ENCODE measurements at regions not wholly inside any gene's neighbourhood (a gene's known extent, or its start where the extent isn't known, plus 50 kb on each side); places are given as distances from the start of the nearest gene placed in this dataset.
A peak's percentile ranks its signal among the peaks of the same experiment; 100 is the strongest.

DNA sequence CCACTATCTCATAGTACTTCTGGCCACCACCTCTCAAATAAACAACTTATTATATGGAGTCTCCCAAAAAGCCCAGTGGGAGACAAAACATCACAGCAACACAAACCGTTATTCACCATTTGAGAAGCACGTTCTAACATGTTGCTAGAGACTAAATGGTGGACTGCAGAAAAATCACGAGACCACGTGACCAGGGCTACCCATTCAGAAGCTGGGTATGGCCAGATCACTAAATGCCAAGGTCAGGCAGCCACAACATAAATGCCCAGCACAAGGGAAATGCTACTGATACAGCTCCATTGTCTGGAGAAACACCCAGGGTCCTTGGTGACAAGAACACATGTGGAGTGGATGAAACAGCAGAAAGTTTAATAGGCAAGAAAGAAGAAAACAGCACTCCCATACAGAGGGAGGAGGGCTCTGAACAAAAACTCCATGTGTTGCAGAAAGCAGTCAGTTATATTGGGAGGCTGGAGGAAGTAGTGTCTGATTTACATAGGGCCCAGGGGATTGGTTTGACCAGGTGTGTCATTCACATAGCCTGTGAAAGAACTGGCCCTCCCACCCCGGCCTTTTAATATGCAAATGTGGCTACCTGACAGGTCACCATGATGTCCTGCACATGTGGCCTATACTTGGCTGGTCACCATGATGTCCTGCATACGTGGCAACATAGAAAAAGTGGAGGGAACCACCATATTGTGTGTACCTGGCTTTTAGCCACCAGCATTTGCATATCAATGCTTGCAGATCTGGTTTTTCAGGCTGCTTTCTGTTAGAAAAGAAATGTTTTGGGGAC lies 97.2 kb downstream of the TRIM36 start:
- no peak for DNase-seq
- H3K9me3 ChIP-seq = no peaks in the 10 kb centered on the region
- intact Hi-C loops (cut with DNase I) = loop anchor here in 1 of 10 donors (10.0 kb wide), 1 partner anchor 1398 kb away; no protein-coding TSS in a partner anchor
- peaks cover 0 to 13% (median 0%) of the 10 kb centered on the region in 9 donors for H3K27me3 ChIP-seq
- TF ChIP-seq, protein P1, sequence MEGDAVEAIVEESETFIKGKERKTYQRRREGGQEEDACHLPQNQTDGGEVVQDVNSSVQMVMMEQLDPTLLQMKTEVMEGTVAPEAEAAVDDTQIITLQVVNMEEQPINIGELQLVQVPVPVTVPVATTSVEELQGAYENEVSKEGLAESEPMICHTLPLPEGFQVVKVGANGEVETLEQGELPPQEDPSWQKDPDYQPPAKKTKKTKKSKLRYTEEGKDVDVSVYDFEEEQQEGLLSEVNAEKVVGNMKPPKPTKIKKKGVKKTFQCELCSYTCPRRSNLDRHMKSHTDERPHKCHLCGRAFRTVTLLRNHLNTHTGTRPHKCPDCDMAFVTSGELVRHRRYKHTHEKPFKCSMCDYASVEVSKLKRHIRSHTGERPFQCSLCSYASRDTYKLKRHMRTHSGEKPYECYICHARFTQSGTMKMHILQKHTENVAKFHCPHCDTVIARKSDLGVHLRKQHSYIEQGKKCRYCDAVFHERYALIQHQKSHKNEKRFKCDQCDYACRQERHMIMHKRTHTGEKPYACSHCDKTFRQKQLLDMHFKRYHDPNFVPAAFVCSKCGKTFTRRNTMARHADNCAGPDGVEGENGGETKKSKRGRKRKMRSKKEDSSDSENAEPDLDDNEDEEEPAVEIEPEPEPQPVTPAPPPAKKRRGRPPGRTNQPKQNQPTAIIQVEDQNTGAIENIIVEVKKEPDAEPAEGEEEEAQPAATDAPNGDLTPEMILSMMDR (IDR thresholded peaks at IDR 0.05) = no peak
- TF ChIP-seq POLR2A (IDR thresholded peaks at IDR 0.05) = no peak
- H3K36me3 ChIP-seq = no peaks in the 10 kb centered on the region
- H3K27ac ChIP-seq = no peak overlapping the region
- no peak overlapping the region for H3K4me3 ChIP-seq
- no peak for ATAC-seq
- H3K4me1 ChIP-seq = no peaks in the 10 kb centered on the region
- WGBS, 4 donors = 74 to 79% (median 76%) methylated on average over 6 of the region's 6 CpGs

DNA sequence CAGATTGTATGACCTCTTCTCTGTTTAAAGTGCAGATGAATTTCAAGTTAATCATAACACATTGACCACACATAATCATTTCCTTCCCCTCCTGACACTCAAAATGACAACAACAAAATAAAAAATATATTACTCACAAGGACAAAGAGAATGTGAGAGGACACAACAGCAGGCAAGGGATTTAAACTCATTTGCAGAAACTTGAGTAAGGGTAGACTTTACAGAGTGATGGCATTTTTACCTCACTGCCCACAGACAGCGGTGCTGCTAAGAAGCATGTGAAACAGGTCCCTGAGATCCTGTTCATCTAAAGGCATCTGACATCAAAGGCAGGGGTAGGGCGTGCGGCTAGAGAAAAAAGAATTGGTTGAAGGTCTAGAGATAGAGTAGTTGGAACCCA lies 99.0 kb downstream of the TRIM36 start:
- no peaks in the 10 kb centered on the region for H3K9me3 ChIP-seq
- TF ChIP-seq, protein P1 (IDR thresholded peaks at IDR 0.05) = no peak
- no peak for TF ChIP-seq POLR2A (IDR thresholded peaks at IDR 0.05)
- WGBS, 4 donors = 78 to 84% (median 80%) methylated on average over 3 of the region's 3 CpGs
- H3K27ac ChIP-seq = no peak overlapping the region
- no peaks in the 10 kb centered on the region for H3K4me1 ChIP-seq
- peaks cover 0 to 13% (median 0%) of the 10 kb centered on the region in 9 donors for H3K27me3 ChIP-seq
- ATAC-seq (no peak), DNase-seq (no peak)
- intact Hi-C loops (cut with DNase I) = loop anchor here in 1 of 10 donors (2.0 to 10.0 kb wide), 2 partner anchors 22 to 1396 kb away; no protein-coding TSS in a partner anchor
- no peak overlapping the region for H3K4me3 ChIP-seq
- no peaks in the 10 kb centered on the region for H3K36me3 ChIP-seq

DNA sequence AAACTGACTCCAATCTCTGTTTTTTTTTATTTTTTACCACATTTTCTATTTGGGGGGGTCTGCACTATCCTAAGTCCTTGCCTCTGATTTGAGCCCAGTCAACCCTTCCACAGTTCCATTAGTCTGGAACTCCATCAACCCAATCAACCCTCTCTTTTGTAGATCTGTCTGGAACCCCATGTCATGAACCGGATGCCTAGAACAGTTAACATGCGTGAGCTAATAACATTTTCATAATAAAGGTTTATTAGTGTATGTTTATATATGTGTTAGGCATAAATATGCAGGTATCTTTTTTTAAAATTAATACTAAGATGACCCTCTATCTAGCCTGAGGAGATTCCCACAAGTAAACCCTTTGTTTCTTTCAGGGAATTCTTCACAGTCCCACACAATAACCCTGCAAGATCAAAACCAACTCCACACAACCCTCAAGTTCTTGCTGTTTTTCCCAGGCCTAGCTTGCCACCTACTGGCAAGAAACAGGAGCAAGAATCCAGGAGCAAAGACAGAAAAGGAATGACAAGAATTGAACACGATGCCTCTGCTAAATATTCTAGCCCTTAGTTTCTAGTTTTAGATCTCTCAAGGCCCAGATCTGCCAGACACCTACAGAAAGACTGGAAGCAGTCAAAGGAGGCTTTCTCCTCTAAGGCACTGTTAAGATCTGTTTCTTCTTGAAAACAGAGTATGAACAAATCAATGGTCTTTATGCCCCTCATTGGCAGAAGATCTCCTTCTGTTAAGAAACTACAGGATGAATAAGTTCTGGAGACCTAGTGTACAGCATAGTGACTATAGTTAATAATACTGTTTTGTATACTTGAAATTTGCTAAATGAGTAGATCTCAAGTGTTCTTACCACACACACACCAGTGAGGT lies 100.4 kb downstream of the TRIM36 start:
- Histone ChIP-seq H3K27me3 (peaks cover 0 to 13% (median 0%) of the 10 kb centered on the region in 9 donors), H3K36me3 (no peaks in the 10 kb centered on the region), H3K4me3 (no peak overlapping the region), H3K9me3 (no peaks in the 10 kb centered on the region), H3K4me1 (no peaks in the 10 kb centered on the region), H3K27ac (no peak overlapping the region)
- intact Hi-C loops (cut with DNase I) = loop anchor here in 5 of 10 donors (5.0 to 10.0 kb wide), 3 partner anchors 1385 to 1457 kb away; no protein-coding TSS in a partner anchor
- DNase-seq = peak in 1 of 5 donors; percentile 8
- 61 to 65% (median 63%) methylated on average over 3 of the region's 3 CpGs for WGBS, 4 donors
- TF ChIP-seq, protein P1 (IDR thresholded peaks at IDR 0.05) = peak; percentile 24 to 64 (median 46)
- no peak for TF ChIP-seq POLR2A (IDR thresholded peaks at IDR 0.05)
- ATAC-seq = peak in 1 of 4 donors; percentile 39
